GM20000 (cell line): ENCODE measurements at regions not wholly inside any gene's neighbourhood (a gene's known extent, or its start where the extent isn't known, plus 50 kb on each side); places are given as distances from the start of the nearest gene placed in this dataset.

Source experiments
- DNase-seq: peaks from one replicate; pipeline ENCODE4 v3.0.0; 2012; ENCODE audit warnings: low spot score
- CTCF ChIP-seq: IDR thresholded peaks from 2 replicates; pipeline ENCODE4 v1.5.1; 2012; ENCODE audit warnings: mild to moderate bottlenecking, control low read depth; ENCODE audit errors: extremely low read depth, missing control alignments

GRCh38 chr16:17939723-17940122, 396.8 kb downstream of the NPIPA8 start:
- DNase-seq: no peak
- TF ChIP-seq CTCF: no peak

GRCh38 chr16:17939122-17939536, 397.4 kb downstream of the NPIPA8 start:
- DNase-seq: peak; percentile 36
- TF ChIP-seq CTCF: no peak

GRCh38 chr16:17938546-17938945, 398.0 kb downstream of the NPIPA8 start:
- no peak for TF ChIP-seq CTCF
- DNase-seq: no peak

- no peak for DNase-seq
- no peak for TF ChIP-seq CTCF
Measured at GRCh38 chr16:17936766-17937402, 399.7 kb downstream of the NPIPA8 start.

GRCh38 chr16:17930280-17930679, 406.3 kb downstream of the NPIPA8 start:
- no peak for DNase-seq
- no peak for TF ChIP-seq CTCF

- no peak for DNase-seq
- no peak for TF ChIP-seq CTCF
Measured at GRCh38 chr16:17926866-17927399, 409.6 kb downstream of the NPIPA8 start.

- TF ChIP-seq CTCF: no peak
- DNase-seq: no peak
Measured at GRCh38 chr16:17926461-17926860, 410.1 kb downstream of the NPIPA8 start.
